ENCODE measurements at regions not wholly inside any gene's neighbourhood (a gene's known extent, or its start where the extent isn't known, plus 50 kb on each side); places are given as distances from the start of the nearest gene placed in this dataset.

DNA sequence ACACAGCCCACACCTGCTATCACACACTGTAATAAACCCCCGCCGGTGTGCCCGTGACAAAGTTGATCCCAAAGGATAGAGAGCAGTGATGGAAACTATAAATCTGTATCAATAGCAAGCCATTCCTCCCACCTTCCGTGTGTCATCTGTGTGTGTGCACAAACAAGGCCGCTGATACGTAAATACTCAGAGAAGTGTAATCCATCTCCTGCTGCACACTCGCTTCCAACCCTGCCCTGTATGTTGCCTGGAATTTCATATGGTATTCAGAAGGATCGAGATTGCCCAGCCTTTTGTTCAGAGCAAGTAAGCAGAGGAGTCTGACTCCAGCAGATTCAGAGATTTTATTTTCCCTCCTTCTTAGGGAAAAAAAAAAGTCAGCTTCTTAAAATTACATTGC lies 581.1 kb upstream of the ZFHX3 start:
- DNase-seq (ENCODE audit: low read depth): no peak
- TF ChIP-seq, protein P1, sequence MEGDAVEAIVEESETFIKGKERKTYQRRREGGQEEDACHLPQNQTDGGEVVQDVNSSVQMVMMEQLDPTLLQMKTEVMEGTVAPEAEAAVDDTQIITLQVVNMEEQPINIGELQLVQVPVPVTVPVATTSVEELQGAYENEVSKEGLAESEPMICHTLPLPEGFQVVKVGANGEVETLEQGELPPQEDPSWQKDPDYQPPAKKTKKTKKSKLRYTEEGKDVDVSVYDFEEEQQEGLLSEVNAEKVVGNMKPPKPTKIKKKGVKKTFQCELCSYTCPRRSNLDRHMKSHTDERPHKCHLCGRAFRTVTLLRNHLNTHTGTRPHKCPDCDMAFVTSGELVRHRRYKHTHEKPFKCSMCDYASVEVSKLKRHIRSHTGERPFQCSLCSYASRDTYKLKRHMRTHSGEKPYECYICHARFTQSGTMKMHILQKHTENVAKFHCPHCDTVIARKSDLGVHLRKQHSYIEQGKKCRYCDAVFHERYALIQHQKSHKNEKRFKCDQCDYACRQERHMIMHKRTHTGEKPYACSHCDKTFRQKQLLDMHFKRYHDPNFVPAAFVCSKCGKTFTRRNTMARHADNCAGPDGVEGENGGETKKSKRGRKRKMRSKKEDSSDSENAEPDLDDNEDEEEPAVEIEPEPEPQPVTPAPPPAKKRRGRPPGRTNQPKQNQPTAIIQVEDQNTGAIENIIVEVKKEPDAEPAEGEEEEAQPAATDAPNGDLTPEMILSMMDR (IDR thresholded peaks at IDR 0.05; ENCODE audit: low read depth, low read length, missing control alignments): no peak
- in situ Hi-C loops (cut with HindIII; ENCODE audit: low sequenced_read_pairs): no loop called here
- no peak overlapping the region for H3K4me3 ChIP-seq (ENCODE audit: low read depth, low read length)

DNA sequence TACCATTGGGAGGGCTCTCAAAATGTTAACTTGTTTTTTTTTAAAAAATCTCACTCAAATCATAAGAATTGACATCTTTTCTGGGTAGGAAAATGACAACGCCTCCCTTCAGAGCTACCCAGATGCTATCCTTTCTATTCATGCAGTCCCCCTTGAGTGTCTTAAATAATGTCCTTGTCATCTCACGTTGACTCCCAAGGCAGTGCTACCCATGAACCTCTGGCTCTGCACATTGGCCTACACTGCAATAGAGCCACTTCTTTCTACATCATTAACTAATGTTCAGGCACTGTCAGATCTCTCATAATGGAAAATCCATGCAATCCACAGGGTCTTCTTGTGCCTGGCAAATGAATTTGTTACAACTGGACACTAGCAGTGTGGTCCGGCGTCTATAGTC lies 569.8 kb upstream of the ZFHX3 start:
- in situ Hi-C loops (cut with HindIII; ENCODE audit: low sequenced_read_pairs): no loop called here
- H3K4me3 ChIP-seq (ENCODE audit: low read depth, low read length): no peak overlapping the region
- no peak for DNase-seq (ENCODE audit: low read depth)
- TF ChIP-seq, protein P1 (IDR thresholded peaks at IDR 0.05; ENCODE audit: low read depth, low read length, missing control alignments): no peak

DNA sequence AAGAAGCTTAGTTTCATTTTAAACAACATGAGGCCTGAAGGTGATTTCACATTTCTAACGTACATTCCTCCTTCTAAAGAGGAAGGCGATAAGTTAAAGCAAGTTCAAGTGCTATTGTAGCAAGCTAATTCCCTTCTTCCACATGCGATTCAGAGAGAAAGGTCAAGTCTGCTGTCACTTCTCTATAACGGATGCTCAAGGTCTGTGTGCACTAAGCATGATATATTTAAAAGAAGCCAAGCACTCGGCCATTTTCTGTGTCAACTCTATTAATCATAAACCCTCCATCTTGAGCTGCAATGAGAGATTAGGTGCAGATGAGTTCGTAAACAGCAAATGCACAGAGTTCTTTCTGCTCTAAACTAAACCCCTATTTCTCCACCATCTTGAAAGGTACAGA lies 568.8 kb upstream of the ZFHX3 start:
- in situ Hi-C loops (cut with HindIII; ENCODE audit: low sequenced_read_pairs): no loop called here
- DNase-seq (ENCODE audit: low read depth): no peak

DNA sequence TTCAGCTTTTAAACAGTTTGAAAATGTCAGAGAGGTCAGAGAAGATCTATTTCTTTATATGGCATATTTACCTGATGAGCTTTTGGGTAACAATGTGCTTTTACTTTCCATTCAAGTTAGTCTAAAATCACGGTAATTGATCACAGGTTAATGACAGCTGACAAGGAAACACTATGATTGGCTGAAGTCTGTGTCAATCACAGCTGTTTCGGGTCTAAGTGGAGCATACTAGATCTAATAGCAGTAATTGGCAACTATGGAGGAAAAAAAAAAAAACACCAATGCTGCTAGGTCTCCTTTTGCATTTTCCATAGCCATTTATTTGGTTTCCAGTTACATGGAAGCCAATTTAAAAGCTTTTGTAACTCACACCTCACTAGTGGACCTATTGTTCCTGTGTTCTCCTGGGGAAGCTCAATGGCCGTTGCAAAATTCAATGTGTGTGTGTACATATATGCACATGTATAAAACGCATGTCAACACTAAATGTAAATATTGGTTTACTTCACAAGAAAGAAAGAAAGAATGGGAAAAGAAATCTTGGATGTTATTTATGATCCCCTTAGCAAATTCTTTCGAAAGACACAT lies 568.3 kb upstream of the ZFHX3 start:
- H3K4me3 ChIP-seq (ENCODE audit: low read depth, low read length): no peak overlapping the region
- in situ Hi-C loops (cut with HindIII; ENCODE audit: low sequenced_read_pairs): no loop called here
- DNase-seq (ENCODE audit: low read depth): no peak
- TF ChIP-seq, protein P1 (IDR thresholded peaks at IDR 0.05; ENCODE audit: low read depth, low read length, missing control alignments): no peak

More for the DNA sequence above, 568.8 kb upstream of the ZFHX3 start:
- TF ChIP-seq, protein P1 (IDR thresholded peaks at IDR 0.05; ENCODE audit: low read depth, low read length, missing control alignments): no peak
- H3K4me3 ChIP-seq (ENCODE audit: low read depth, low read length): no peak overlapping the region

DNA sequence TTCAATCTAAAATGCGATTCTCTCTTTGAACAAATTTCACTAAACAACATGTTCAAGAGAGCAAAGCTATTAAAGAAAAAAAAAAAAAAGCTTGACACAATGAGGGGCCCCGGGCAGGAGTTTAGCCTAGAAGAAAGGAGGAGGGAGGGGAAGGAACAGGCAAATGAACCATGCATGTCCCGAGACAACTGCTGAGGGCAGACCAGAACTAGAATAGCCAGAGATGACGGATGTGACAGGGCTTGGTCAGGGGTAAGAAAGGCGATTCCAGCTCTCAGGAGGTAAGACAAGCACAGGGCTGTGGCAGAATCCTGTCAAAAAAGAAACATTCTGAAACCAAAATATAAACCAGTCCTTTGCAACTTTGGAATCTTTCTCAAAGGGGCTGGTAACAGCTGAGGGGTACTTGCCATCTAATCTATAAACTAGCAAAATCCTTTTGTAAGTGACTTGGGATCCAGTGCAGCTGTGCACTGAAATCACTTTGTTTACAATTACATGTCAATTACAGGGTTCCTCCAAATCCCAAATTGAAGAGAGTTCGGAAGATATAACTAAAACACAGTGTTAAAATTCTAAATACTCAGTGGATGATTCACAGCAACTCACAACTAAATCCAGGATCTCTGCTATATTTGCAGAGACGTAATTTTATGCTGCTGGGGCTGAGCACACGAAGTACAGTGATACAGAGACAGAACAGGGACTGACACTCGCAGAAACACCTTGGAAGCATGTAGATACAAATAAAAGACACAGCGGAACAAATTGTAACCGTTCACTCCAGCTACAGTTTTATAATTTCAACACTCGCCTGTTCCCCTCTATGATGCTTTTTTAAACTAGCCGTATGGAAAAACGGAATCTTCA lies 567.4 kb upstream of the ZFHX3 start:
- TF ChIP-seq, protein P1 (IDR thresholded peaks at IDR 0.05; ENCODE audit: low read depth, low read length, missing control alignments): no peak
- in situ Hi-C loops (cut with HindIII; ENCODE audit: low sequenced_read_pairs): no loop called here

DNA sequence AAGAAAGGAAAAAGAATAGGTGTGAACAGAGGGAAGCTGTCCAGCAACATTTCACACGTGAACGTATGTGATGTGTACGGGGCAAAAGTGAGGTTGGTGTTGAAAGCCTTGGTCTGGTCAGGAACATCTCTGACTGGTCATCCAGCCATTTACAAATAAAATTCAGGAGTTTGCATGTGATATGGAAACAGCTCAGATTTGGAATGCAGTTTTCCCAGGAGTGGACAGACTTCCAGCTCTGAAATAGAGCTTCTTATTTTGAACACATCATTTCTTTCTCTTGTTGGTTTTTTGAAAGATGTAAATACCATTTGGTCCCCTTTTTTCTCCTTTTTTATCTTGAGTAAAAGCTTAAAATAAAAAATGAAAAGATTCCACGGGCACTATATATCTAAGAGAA lies 566.2 kb upstream of the ZFHX3 start:
- in situ Hi-C loops (cut with HindIII; ENCODE audit: low sequenced_read_pairs): no loop called here
- no peak overlapping the region for H3K4me3 ChIP-seq (ENCODE audit: low read depth, low read length)
- TF ChIP-seq, protein P1 (IDR thresholded peaks at IDR 0.05; ENCODE audit: low read depth, low read length, missing control alignments): no peak
- no peak for DNase-seq (ENCODE audit: low read depth)

More for the DNA sequence above, 567.4 kb upstream of the ZFHX3 start:
- no peak overlapping the region for H3K4me3 ChIP-seq (ENCODE audit: low read depth, low read length)
- no peak for DNase-seq (ENCODE audit: low read depth)

Measured in astrocyte of the cerebellum (primary cell).